ENCODE measurements at regions not wholly inside any gene's neighbourhood (a gene's known extent, or its start where the extent isn't known, plus 50 kb on each side); places are given as distances from the start of the nearest gene placed in this dataset.

DNA sequence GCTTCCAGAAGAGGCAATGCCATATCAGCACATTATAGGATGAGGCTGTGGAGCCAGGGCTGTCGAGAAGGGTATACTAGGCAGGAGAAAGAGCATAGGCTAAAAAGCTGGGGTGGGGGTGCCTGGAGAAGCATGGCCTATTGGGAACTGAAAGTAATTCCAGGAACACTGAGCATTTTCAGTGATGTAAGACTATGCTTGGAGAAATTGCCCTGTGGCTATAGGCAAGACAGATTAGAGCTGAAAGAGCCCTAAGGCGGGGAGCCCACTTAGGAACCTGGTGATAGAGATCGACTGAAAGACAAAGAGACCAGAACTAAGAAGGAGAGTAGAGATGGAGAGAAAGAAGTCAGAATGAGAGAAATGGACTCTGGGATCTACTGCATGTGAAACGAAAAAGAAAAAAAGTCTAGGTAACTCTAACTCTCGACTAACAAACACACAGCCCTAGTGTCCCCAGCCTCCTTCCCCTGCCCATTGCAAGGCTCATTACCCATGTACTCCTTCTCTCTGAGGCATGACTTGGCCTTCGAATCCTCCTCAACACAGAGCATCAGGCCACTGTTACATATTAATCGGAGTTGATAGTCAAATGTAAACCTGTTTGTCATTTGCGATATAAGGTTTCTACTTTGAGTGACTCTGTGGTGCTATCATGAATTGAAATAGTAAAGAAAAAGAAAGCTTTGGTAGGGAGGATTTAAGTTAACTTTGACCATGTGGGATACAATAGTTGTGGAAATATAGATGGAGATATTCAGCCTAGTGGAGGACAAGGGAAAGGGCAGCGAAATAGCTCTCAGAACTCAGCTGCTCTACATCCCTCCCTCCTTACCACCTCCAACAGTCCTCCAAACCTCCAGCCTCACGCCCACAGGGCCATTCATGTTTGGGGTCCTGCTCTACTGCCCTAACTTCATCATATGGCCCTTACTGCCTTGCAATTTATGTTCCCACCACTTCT is 52.3 kb upstream of the BMAL1 start:
- TF ChIP-seq TEAD4 (IDR thresholded peaks at IDR 0.05; ENCODE audit: low read depth, low read length) (no peak), POLR2AphosphoS5 (IDR thresholded peaks at IDR 0.05; ENCODE audit: low read depth, low read length) (no peak), TCF12 (IDR thresholded peaks at IDR 0.05; ENCODE audit: low read depth, low read length) (no peak), NRF1 (IDR thresholded peaks at IDR 0.05; ENCODE audit: low read depth, low read length) (no peak)
- TF ChIP-seq, protein P1, sequence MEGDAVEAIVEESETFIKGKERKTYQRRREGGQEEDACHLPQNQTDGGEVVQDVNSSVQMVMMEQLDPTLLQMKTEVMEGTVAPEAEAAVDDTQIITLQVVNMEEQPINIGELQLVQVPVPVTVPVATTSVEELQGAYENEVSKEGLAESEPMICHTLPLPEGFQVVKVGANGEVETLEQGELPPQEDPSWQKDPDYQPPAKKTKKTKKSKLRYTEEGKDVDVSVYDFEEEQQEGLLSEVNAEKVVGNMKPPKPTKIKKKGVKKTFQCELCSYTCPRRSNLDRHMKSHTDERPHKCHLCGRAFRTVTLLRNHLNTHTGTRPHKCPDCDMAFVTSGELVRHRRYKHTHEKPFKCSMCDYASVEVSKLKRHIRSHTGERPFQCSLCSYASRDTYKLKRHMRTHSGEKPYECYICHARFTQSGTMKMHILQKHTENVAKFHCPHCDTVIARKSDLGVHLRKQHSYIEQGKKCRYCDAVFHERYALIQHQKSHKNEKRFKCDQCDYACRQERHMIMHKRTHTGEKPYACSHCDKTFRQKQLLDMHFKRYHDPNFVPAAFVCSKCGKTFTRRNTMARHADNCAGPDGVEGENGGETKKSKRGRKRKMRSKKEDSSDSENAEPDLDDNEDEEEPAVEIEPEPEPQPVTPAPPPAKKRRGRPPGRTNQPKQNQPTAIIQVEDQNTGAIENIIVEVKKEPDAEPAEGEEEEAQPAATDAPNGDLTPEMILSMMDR (IDR thresholded peaks at IDR 0.05; ENCODE audit: control extremely low read depth in 1 of 3, insufficient read depth in 1 of 3, low read depth in 1 of 3, low read length in 3 of 3), result no peak
